H1 (cell line): ENCODE measurements at regions not wholly inside any gene's neighbourhood (a gene's known extent, or its start where the extent isn't known, plus 50 kb on each side); places are given as distances from the start of the nearest gene placed in this dataset.

Experiments used
- CTCF ChIA-PET: fragments of 300-600 bp; sonication (Branson Sonifier 250); formaldehyde crosslinking; loops from one replicate; lab custom pipeline; 2021; ENCODE audit not compliant: partially characterized antibody; lab: Charles Lee
- POLR2A ChIA-PET: fragments of 300-600 bp; sonication (Branson Sonifier 250); formaldehyde crosslinking; loops from one replicate; lab custom pipeline; 2021; ENCODE audit warnings: inconsistent platforms; ENCODE audit not compliant: partially characterized antibody; lab: Charles Lee
- DNase-seq, 2 experiments: peaks; one replicate each; pipeline versions ENCODE4 v3.0.0 to v3.0.0-alpha.2; 2010 to 2022; ENCODE audit warnings: low spot score in 2 of 2, low read depth in 1 of 2, mixed read lengths in 1 of 2
- FAIRE-seq: peaks from 2 replicates; lab custom pipeline; 2011; peaks lifted over from hg19 to GRCh38; lab: Jason Lieb, UNC
- H2AFZ ChIP-seq: 2 replicates; pipeline ENCODE4 v1.8.1; 2012; ENCODE audit warnings: low read length, inconsistent platforms
- H2AK5ac ChIP-seq: 2 replicates; pipeline ENCODE4 v1.6.1; 2013; ENCODE audit warnings: low read depth, low read length
- H2BK120ac ChIP-seq: replicated peaks from 2 replicates; pipeline ENCODE3; 2013; ENCODE audit warnings: low read depth, low read length, inconsistent platforms
- H2BK12ac ChIP-seq: 2 replicates; pipeline ENCODE4 v1.6.1; 2013; ENCODE audit warnings: low read depth, low read length
- H2BK15ac ChIP-seq: 2 replicates; pipeline ENCODE4 v1.6.1; 2013; ENCODE audit warnings: low read length
- H2BK20ac ChIP-seq: 2 replicates; pipeline ENCODE4 v1.6.1; 2013; ENCODE audit warnings: low read length
- H2BK5ac ChIP-seq: 2 replicates; pipeline ENCODE4 v1.6.1; 2013; ENCODE audit warnings: low read depth, low read length
- H3K14ac ChIP-seq: 2 replicates; pipeline ENCODE4 v1.6.1; 2013; ENCODE audit warnings: inconsistent platforms; ENCODE audit not compliant: insufficient read length
- H3K18ac ChIP-seq: 2 replicates; pipeline ENCODE4 v1.6.1; 2013; ENCODE audit warnings: low read length; ENCODE audit errors: extremely low read depth
- H3K23ac ChIP-seq: 2 replicates; pipeline ENCODE4 v1.6.1; 2013; ENCODE audit warnings: inconsistent platforms; ENCODE audit not compliant: insufficient read length
- H3K23me2 ChIP-seq: 2 replicates; pipeline ENCODE4 v1.6.1; 2013; ENCODE audit warnings: low read depth, low read length
- H3K27ac ChIP-seq: 2 replicates; pipeline ENCODE4 v1.6.1; 2011; ENCODE audit warnings: low read depth, low read length, inconsistent platforms
- H3K27me3 ChIP-seq, 4 experiments: replicated peaks in 1 of 4; 1 replicate in 1 of 4; 2 replicates in 3 of 4; pipeline versions ENCODE4 v1.6.1 to v1.8.1; 2011 to 2013; ENCODE audit warnings: low read length in 3 of 4, mild to moderate bottlenecking in 3 of 4, inconsistent platforms in 2 of 4, mixed read lengths in 2 of 4, moderate library complexity in 1 of 4; ENCODE audit not compliant: control insufficient read depth in 3 of 4, insufficient read depth in 3 of 4; ENCODE audit errors: extremely low read depth in 1 of 4
- H3K36me3 ChIP-seq, 4 experiments: 2 replicates each; pipeline versions ENCODE4 v1.6.1 to v1.8.1; 2011 to 2013; ENCODE audit warnings: mild to moderate bottlenecking in 4 of 4, low read length in 3 of 4, moderate library complexity in 2 of 4, control low read depth in 1 of 4, inconsistent platforms in 1 of 4; ENCODE audit not compliant: insufficient read depth in 4 of 4, control insufficient read depth in 2 of 4
- H3K4ac ChIP-seq: replicated peaks from 2 replicates; pipeline ENCODE3; 2013; ENCODE audit warnings: low read length, low read depth, mixed read lengths, inconsistent platforms; ENCODE audit not compliant: insufficient read length
- H3K4me1 ChIP-seq, 4 experiments: replicated peaks in 1 of 4; 1 replicate in 1 of 4; 2 replicates in 3 of 4; pipeline versions ENCODE4 v1.6.1 to v1.8.1; 2011 to 2013; ENCODE audit warnings: low read length in 3 of 4, inconsistent platforms in 2 of 4, mixed read lengths in 1 of 4; ENCODE audit not compliant: insufficient read depth in 4 of 4, control insufficient read depth in 3 of 4
- H3K4me2 ChIP-seq, 2 experiments: 2 replicates each; pipeline versions ENCODE4 v1.6.1 to v1.8.1; 2011 to 2013; ENCODE audit warnings: low read depth in 2 of 2, low read length in 2 of 2, control low read depth in 1 of 2, inconsistent platforms in 1 of 2, mild to moderate bottlenecking in 1 of 2; ENCODE audit not compliant: insufficient read depth in 1 of 2
- H3K4me3 ChIP-seq, 4 experiments: fragments of 200-600, 300-600 bp in 1 of 4; sonication (generic), shearing (Covaris generic), sonication (Bioruptor Twin) in 1 of 4; 2 replicates each; pipeline versions ENCODE4 v1.5.1 to v1.8.1; 2011 to 2016; ENCODE audit warnings: low read length in 4 of 4, low read depth in 3 of 4, control low read depth in 2 of 4, inconsistent platforms in 2 of 4, mild to moderate bottlenecking in 2 of 4, mixed read lengths in 1 of 4, moderate library complexity in 1 of 4; ENCODE audit not compliant: insufficient read depth in 2 of 4; ENCODE audit errors: extremely low read depth in 1 of 4
- H3K56ac ChIP-seq: replicated peaks from 2 replicates; pipeline ENCODE3; 2013; ENCODE audit warnings: low read depth, mild to moderate bottlenecking, mixed read lengths, low read length, inconsistent platforms; ENCODE audit not compliant: insufficient read length
- H3K79me1 ChIP-seq: 2 replicates; pipeline ENCODE4 v1.6.1; 2013; ENCODE audit warnings: low read depth, low read length, control low read depth
- H3K79me2 ChIP-seq, 2 experiments: 2 replicates each; pipeline versions ENCODE4 v1.6.1 to v1.8.1; 2012 to 2013; ENCODE audit warnings: low read length in 2 of 2, mild to moderate bottlenecking in 2 of 2, inconsistent platforms in 1 of 2; ENCODE audit not compliant: insufficient read depth in 2 of 2, control insufficient read depth in 1 of 2
- H3K9ac ChIP-seq, 4 experiments: replicated peaks in 1 of 4; 1 replicate in 1 of 4; 2 replicates in 3 of 4; pipeline versions ENCODE4 v1.6.1 to v1.8.1; 2011 to 2013; ENCODE audit warnings: low read depth in 3 of 4, low read length in 3 of 4, control low read depth in 2 of 4, mild to moderate bottlenecking in 2 of 4, moderate library complexity in 2 of 4, inconsistent platforms in 1 of 4; ENCODE audit errors: extremely low read depth in 1 of 4
- H3K9me3 ChIP-seq, 2 experiments: 2 replicates each; pipeline versions ENCODE4 v1.6.1 to v1.8.1; 2012 to 2013; ENCODE audit warnings: mild to moderate bottlenecking in 2 of 2, moderate library complexity in 2 of 2, control low read depth in 1 of 2, inconsistent platforms in 1 of 2, low read depth in 1 of 2, low read length in 1 of 2, mixed read lengths in 1 of 2; ENCODE audit not compliant: insufficient read depth in 2 of 2
- H4K20me1 ChIP-seq, 2 experiments: replicated peaks in 1 of 2; 2 replicates each; pipeline versions ENCODE3 to v1.8.1; 2011 to 2013; ENCODE audit warnings: inconsistent platforms in 2 of 2, low read length in 2 of 2, mild to moderate bottlenecking in 1 of 2; ENCODE audit not compliant: insufficient read depth in 2 of 2, control insufficient read depth in 1 of 2
- H4K5ac ChIP-seq: 2 replicates; pipeline ENCODE4 v1.6.1; 2013; ENCODE audit warnings: low read length, low read depth, mixed read lengths, inconsistent platforms; ENCODE audit not compliant: insufficient read length
- H4K8ac ChIP-seq: 2 replicates; pipeline ENCODE4 v1.8.0; 2013; ENCODE audit warnings: mild to moderate bottlenecking, moderate library complexity, low read length, inconsistent platforms; ENCODE audit not compliant: insufficient read depth; ENCODE audit errors: extremely low read depth
- H4K91ac ChIP-seq: replicated peaks from 2 replicates; pipeline ENCODE3; 2013; ENCODE audit warnings: low read length, mixed read lengths, inconsistent platforms; ENCODE audit not compliant: insufficient read length
- ASH2L ChIP-seq: fragments of 200-600, 300-600 bp; sonication (generic); IDR thresholded peaks from one replicate; pipeline ENCODE4 v1.7.1; 2017; ENCODE audit warnings: low read length
- EGR1 ChIP-seq: IDR thresholded peaks from 2 replicates; pipeline ENCODE4 v1.6.1; 2011; ENCODE audit warnings: low read depth, low read length, borderline replicate concordance
- GABPA ChIP-seq: IDR thresholded peaks from 2 replicates; pipeline ENCODE4 v1.6.1; 2011; ENCODE audit warnings: mild to moderate bottlenecking, low read length, moderate library complexity, borderline replicate concordance; ENCODE audit not compliant: insufficient read depth
- GTF2F1 ChIP-seq: IDR thresholded peaks from 2 replicates; pipeline ENCODE4 v1.6.1; 2012; ENCODE audit warnings: low read depth, low read length, improper control_type of control experiment, borderline replicate concordance
- JUN ChIP-seq: IDR thresholded peaks from 2 replicates; pipeline ENCODE4 v1.6.1; 2011; ENCODE audit warnings: low read depth, mild to moderate bottlenecking, improper control_type of control experiment, low read length
- MAFK ChIP-seq: IDR thresholded peaks from 2 replicates; pipeline ENCODE4 v1.6.1; 2012; ENCODE audit warnings: low read depth, mild to moderate bottlenecking, improper control_type of control experiment, low read length
- PHF8 ChIP-seq: fragments of 200-600 bp; sonication (generic); conservative IDR thresholded peaks from 2 replicates; pipeline ENCODE4 v1.7.1; 2012; ENCODE audit warnings: low read depth, mild to moderate bottlenecking, inconsistent platforms, low read length, moderate library complexity
- POU5F1 ChIP-seq: IDR thresholded peaks from 2 replicates; pipeline ENCODE4 v1.6.1; 2011; ENCODE audit warnings: low read depth, mild to moderate bottlenecking, low read length, moderate library complexity
- RAD21 ChIP-seq, 2 experiments: IDR thresholded peaks in 1 of 2; conservative IDR thresholded peaks in 1 of 2; 2 replicates each; pipeline ENCODE4 v1.6.1; 2011; ENCODE audit warnings: low read depth in 2 of 2, low read length in 2 of 2, improper control_type of control experiment in 1 of 2, inconsistent platforms in 1 of 2, mild to moderate bottlenecking in 1 of 2, moderate library complexity in 1 of 2
- SIN3A ChIP-seq, 2 experiments: IDR thresholded peaks in 1 of 2; conservative IDR thresholded peaks in 1 of 2; 2 replicates each; pipeline ENCODE4 v1.6.1; 2011 to 2012; ENCODE audit warnings: low read length in 2 of 2, improper control_type of control experiment in 1 of 2, low read depth in 1 of 2, mild to moderate bottlenecking in 1 of 2
- SIRT6 ChIP-seq: IDR thresholded peaks from one replicate; pipeline ENCODE4 v1.7.1; 2012; ENCODE audit warnings: low read length, inconsistent platforms
- SP1 ChIP-seq: IDR thresholded peaks from 2 replicates; pipeline ENCODE4 v1.6.1; 2011; ENCODE audit warnings: low read depth, low read length
- SP2 ChIP-seq: IDR thresholded peaks from 2 replicates; pipeline ENCODE4 v1.6.1; 2012; ENCODE audit warnings: mild to moderate bottlenecking, low read length, inconsistent platforms
- USF2 ChIP-seq: IDR thresholded peaks from 2 replicates; pipeline ENCODE4 v1.6.1; 2011; ENCODE audit warnings: low read length, improper control_type of control experiment
- WGBS, 2 experiments: shearing (Covaris generic) in 1 of 2; methylation state at CpG; one replicate each; pipeline versions ENCODE4 v1.1.6 to v1.1.7; 2013 to 2015; ENCODE audit warnings: low lambda C conversion rate in 2 of 2, mixed read lengths in 2 of 2, inconsistent platforms in 1 of 2, low coverage in 1 of 2, missing lambda C conversion rate in 1 of 2; ENCODE audit not compliant: insufficient replicate concordance in 2 of 2, insufficient coverage in 1 of 2, insufficient read length in 1 of 2; ENCODE audit errors: extremely low coverage in 1 of 2, missing lambda C conversion rate in 1 of 2; 5-methylcytosine and 5-hydroxymethylcytosine counted together

DNA sequence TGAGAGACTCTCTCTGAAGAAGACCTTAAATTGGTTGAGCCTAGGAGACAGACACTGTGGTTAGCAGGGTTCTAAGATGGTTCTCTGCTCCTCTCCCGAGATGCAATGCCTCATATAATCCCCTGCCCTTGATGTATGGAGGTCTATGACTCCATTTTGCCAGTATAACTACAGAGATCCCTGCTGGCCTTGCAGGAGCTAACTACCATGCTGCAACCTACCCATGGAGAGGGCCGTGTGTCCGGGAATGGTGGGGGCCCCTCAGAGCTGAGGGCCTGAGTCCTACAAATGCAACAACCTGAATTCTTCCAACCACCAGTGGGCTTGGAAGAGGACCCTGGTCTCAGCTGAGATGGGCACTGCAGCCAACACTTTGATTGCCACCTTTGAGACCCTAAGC lies 388.0 kb downstream of the SETD4 start:
- no peak overlapping the region for H2AK5ac ChIP-seq
- no peak overlapping the region for H3K9ac ChIP-seq
- H4K91ac ChIP-seq, result no peak overlapping the region
- 100% methylated on average over 3 of the region's 3 CpGs; no CpG with 5 or more reads in 1 of the 2 experiments for WGBS, 2 experiments
- no peak overlapping the region for H3K4me2 ChIP-seq
- POLR2A ChIA-PET, result no interaction called here
- CTCF ChIA-PET, result interaction anchor here (0.9 kb wide), 2 partner anchors 8 to 69 kb away, joined by 3 read pairs; no protein-coding TSS in a partner anchor
- no peak overlapping the region for H2BK120ac ChIP-seq
- H2AFZ ChIP-seq, result no peak overlapping the region
- no peak overlapping the region for H2BK5ac ChIP-seq
- H3K23ac ChIP-seq, result no peak overlapping the region
- H2BK15ac ChIP-seq, result no peak overlapping the region
- H3K14ac ChIP-seq, result no peak overlapping the region
- H3K23me2 ChIP-seq, result no peaks in the 10 kb centered on the region
- no peaks in the 10 kb centered on the region for H4K20me1 ChIP-seq
- H3K56ac ChIP-seq, result no peak overlapping the region
- no peak overlapping the region for H3K4me3 ChIP-seq
- no peak overlapping the region for H2BK12ac ChIP-seq
- no peak overlapping the region for H3K18ac ChIP-seq
- H3K27ac ChIP-seq, result no peak overlapping the region
- H4K5ac ChIP-seq, result no peak overlapping the region
- H4K8ac ChIP-seq, result no peak overlapping the region
- DNase-seq (no peak), FAIRE-seq (no peak)
- no peak overlapping the region for H2BK20ac ChIP-seq
- no peaks in the 10 kb centered on the region for H3K79me1 ChIP-seq
- H3K79me2 ChIP-seq, result no peaks in the 10 kb centered on the region
- no peaks in the 10 kb centered on the region for H3K36me3 ChIP-seq
- H3K4me1 ChIP-seq, result no peaks in the 10 kb centered on the region
- H3K9me3 ChIP-seq, result no peaks in the 10 kb centered on the region
- no peak overlapping the region for H3K4ac ChIP-seq
- H3K27me3 ChIP-seq, result no peaks in the 10 kb centered on the region
- TF ChIP-seq ASH2L (no peak), GTF2F1 (no peak), EGR1 (no peak), RAD21 (IDR thresholded peaks at IDR 0.05 in 1 of 2, conservative IDR thresholded peaks at IDR 0.05 in 1 of 2; ENCODE audit: low read depth in 2 of 2, low read length in 2 of 2) (no peak), POU5F1 (no peak), SP2 (no peak), MAFK (no peak), USF2 (no peak), PHF8 (no peak), SIRT6 (no peak), SIN3A (conservative IDR thresholded peaks at IDR 0.05 in 1 of 2, IDR thresholded peaks at IDR 0.05 in 1 of 2; ENCODE audit: low read depth in 1 of 2, low read length in 2 of 2) (no peak), JUN (no peak), SP1 (no peak), GABPA (no peak)
